ENCODE measurements at regions not wholly inside any gene's neighbourhood (a gene's known extent, or its start where the extent isn't known, plus 50 kb on each side); places are given as distances from the start of the nearest gene placed in this dataset.
"Not testable (repeated sequence)": the region's sequence is repeated elsewhere in the genome, so short reads cannot be mapped to it uniquely, and the experiment has no call there.

DNA sequence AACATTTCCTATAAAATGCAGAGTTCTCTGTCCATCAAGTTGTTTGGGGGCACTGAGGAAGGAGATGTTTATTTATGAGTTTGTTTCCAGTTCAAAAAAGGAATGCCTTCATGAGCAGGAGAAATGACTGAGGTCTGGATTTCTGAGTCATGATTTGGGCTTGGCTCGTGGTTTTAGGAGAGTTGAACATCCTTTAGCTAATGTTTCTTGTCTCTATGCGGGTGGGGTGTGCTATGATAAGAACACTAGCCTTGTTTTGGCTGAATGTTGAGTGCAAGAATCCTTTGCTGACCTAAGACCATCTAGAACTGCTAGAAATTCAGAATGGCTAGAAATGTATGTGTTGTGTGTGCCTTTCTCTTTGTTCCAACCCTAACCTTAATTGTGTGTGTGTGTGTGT lies 59.1 kb upstream of the NBPF11 start:
- TF ChIP-seq, protein P1, sequence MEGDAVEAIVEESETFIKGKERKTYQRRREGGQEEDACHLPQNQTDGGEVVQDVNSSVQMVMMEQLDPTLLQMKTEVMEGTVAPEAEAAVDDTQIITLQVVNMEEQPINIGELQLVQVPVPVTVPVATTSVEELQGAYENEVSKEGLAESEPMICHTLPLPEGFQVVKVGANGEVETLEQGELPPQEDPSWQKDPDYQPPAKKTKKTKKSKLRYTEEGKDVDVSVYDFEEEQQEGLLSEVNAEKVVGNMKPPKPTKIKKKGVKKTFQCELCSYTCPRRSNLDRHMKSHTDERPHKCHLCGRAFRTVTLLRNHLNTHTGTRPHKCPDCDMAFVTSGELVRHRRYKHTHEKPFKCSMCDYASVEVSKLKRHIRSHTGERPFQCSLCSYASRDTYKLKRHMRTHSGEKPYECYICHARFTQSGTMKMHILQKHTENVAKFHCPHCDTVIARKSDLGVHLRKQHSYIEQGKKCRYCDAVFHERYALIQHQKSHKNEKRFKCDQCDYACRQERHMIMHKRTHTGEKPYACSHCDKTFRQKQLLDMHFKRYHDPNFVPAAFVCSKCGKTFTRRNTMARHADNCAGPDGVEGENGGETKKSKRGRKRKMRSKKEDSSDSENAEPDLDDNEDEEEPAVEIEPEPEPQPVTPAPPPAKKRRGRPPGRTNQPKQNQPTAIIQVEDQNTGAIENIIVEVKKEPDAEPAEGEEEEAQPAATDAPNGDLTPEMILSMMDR (IDR thresholded peaks at IDR 0.05), result not testable (repeated sequence)
- TF ChIP-seq NFE2L1 (CRISPR knock-in tag; IDR thresholded peaks at IDR 0.05); JUN (CRISPR knock-in tag; IDR thresholded peaks at IDR 0.05); ZNF121 (CRISPR knock-in tag; IDR thresholded peaks at IDR 0.05); NFYB (CRISPR knock-in tag; conservative IDR thresholded peaks at IDR 0.05; ENCODE audit: low read depth); ZNF423 (CRISPR knock-in tag; IDR thresholded peaks at IDR 0.05): not testable (repeated sequence)
- TF ChIP-seq, protein P2, sequence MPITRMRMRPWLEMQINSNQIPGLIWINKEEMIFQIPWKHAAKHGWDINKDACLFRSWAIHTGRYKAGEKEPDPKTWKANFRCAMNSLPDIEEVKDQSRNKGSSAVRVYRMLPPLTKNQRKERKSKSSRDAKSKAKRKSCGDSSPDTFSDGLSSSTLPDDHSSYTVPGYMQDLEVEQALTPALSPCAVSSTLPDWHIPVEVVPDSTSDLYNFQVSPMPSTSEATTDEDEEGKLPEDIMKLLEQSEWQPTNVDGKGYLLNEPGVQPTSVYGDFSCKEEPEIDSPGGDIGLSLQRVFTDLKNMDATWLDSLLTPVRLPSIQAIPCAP (CRISPR knock-in tag; IDR thresholded peaks at IDR 0.05), result not testable (repeated sequence)
- TF ChIP-seq, protein P3, sequence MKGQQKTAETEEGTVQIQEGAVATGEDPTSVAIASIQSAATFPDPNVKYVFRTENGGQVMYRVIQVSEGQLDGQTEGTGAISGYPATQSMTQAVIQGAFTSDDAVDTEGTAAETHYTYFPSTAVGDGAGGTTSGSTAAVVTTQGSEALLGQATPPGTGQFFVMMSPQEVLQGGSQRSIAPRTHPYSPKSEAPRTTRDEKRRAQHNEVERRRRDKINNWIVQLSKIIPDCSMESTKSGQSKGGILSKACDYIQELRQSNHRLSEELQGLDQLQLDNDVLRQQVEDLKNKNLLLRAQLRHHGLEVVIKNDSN (CRISPR knock-in tag; IDR thresholded peaks at IDR 0.05), result not testable (repeated sequence)
